ENCODE measurements at regions not wholly inside any gene's neighbourhood (a gene's known extent, or its start where the extent isn't known, plus 50 kb on each side); places are given as distances from the start of the nearest gene placed in this dataset.

DNA sequence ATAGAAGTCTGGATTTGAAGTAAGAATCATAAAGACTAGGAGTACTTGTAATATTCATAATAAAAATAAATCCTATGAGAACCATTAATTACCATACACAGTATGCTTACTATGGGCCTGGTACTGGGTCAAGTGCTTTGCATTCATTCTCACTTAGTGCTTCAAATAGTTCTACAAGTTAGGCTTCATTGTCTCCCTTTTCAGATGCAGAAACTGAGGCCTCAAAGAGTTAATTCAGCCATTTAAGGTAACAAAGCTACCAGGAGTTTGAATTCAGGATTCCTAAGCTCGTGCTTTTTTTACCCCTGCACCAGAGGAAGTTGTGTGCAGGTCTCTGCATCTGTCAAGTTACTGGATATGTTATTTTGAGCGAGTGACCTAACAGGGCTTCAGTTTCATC, 1098.4 kb upstream of the EEF2KMT start:
- in situ Hi-C loops (cut with MboI; ENCODE audit: low sequenced_read_pairs, unreplicated experiment) = no loop called here
- no peak for DNase-seq (ENCODE audit: low spot score)
- TF ChIP-seq, protein P1, sequence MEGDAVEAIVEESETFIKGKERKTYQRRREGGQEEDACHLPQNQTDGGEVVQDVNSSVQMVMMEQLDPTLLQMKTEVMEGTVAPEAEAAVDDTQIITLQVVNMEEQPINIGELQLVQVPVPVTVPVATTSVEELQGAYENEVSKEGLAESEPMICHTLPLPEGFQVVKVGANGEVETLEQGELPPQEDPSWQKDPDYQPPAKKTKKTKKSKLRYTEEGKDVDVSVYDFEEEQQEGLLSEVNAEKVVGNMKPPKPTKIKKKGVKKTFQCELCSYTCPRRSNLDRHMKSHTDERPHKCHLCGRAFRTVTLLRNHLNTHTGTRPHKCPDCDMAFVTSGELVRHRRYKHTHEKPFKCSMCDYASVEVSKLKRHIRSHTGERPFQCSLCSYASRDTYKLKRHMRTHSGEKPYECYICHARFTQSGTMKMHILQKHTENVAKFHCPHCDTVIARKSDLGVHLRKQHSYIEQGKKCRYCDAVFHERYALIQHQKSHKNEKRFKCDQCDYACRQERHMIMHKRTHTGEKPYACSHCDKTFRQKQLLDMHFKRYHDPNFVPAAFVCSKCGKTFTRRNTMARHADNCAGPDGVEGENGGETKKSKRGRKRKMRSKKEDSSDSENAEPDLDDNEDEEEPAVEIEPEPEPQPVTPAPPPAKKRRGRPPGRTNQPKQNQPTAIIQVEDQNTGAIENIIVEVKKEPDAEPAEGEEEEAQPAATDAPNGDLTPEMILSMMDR (IDR thresholded peaks at IDR 0.05; ENCODE audit: borderline replicate concordance, control extremely low read depth, extremely low read depth, insufficient read depth, missing control alignments) = no peak

DNA sequence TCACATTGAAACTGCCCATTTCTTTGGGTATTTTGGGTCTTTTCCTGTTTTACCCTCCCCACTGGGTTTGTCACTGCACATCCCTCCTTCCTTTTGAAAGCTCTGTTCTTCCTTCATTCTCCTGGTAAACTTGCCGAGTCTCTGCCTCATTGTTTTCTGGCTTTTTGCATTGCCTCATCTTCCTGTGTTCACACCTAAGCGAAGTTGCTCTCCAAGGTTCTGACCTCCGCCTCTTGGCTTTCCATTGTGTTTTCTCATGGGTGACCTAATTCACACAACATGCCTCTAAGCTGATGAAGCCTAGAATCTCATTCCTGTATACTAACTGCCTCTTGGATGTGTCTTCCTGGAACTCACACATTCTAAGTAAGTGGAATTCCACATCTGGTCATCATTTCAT, 1096.1 kb upstream of the EEF2KMT start:
- no peak for DNase-seq (ENCODE audit: low spot score)
- in situ Hi-C loops (cut with MboI; ENCODE audit: low sequenced_read_pairs, unreplicated experiment) = no loop called here
- TF ChIP-seq, protein P1 (IDR thresholded peaks at IDR 0.05; ENCODE audit: borderline replicate concordance, control extremely low read depth, extremely low read depth, insufficient read depth, missing control alignments) = no peak

DNA sequence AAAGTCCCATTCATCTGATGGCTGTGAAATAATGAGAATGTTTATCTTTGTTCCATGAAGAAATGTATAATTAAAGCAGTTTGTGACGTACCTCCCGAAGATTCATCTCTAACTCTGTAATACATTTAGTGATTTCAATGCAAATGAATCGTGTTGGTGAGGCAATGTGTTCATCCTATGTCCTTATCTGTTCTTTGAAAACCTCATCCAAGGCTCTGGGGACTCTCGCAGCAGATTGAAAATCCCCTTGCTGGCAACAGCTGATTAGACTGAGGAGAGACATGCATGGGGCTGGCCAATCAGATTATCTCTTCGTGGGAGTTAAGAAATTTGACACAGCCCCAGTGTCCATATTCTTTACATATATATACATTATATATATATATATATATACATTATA, 1095.4 kb upstream of the EEF2KMT start:
- DNase-seq (ENCODE audit: low spot score) = no peak
- TF ChIP-seq, protein P1 (IDR thresholded peaks at IDR 0.05; ENCODE audit: borderline replicate concordance, control extremely low read depth, extremely low read depth, insufficient read depth, missing control alignments) = no peak
- in situ Hi-C loops (cut with MboI; ENCODE audit: low sequenced_read_pairs, unreplicated experiment) = no loop called here

DNA sequence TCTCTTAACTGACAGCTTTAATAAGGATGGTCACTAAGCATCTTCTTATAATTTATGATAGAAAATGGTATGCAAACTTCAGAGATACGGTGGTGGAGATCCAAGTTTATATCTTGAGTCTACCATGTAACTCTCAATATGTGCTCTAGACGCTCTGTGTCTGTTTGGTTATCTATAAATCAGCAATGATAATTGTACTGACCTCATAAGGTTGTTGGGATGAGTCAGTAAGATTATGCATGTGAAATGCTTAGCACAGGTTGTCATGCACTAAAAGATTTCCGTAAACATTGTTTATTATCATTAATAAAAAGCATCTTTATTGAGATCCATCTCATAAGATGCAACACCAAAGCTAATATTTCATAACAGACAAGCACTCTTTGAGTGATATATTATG, 1094.9 kb upstream of the EEF2KMT start:
- in situ Hi-C loops (cut with MboI; ENCODE audit: low sequenced_read_pairs, unreplicated experiment) = no loop called here
- TF ChIP-seq, protein P1 (IDR thresholded peaks at IDR 0.05; ENCODE audit: borderline replicate concordance, control extremely low read depth, extremely low read depth, insufficient read depth, missing control alignments) = no peak
- DNase-seq (ENCODE audit: low spot score) = no peak

DNA sequence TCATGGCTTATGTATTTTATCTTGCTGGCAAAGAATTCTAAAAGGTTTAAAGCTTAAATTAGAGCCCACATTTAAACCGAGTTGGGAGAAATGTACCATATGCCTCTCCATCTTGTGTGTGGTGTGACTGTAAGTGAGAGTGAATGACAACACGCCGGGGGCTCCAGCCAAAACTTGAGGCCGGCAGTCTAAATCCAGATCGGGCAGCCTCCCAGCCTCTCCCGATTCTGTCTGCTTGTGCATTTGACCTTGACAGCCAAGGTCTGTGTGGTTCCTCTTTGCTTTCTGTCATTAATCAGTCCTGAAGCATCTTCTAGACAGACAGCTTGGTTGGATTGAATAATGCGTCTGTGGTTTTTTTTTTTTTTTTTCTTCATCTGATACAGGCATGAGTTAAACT, 1093.2 kb upstream of the EEF2KMT start:
- TF ChIP-seq, protein P1 (IDR thresholded peaks at IDR 0.05; ENCODE audit: borderline replicate concordance, control extremely low read depth, extremely low read depth, insufficient read depth, missing control alignments) = no peak
- in situ Hi-C loops (cut with MboI; ENCODE audit: low sequenced_read_pairs, unreplicated experiment) = no loop called here
- DNase-seq (ENCODE audit: low spot score) = no peak

DNA sequence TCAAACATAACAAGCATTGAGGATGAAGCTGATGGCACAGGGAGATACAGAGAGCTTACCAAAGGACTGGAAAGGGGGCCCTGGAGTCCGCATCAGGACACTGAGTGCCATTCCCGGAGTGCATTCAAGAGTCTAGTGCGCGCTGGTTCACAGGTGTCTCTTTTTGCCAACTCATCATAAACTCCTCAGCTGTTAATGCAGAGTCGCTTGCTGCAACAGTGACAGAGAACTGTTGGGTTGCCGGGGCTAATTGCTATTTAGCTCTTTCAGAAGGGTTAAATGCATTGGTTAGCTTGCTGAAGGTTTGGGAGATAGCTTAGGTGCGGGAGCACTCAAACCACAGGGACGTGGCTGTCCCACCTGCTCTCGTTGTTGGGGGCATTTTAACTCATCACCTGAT, 1091.6 kb upstream of the EEF2KMT start:
- in situ Hi-C loops (cut with MboI; ENCODE audit: low sequenced_read_pairs, unreplicated experiment) = no loop called here
- DNase-seq (ENCODE audit: low spot score) = no peak
- TF ChIP-seq, protein P1 (IDR thresholded peaks at IDR 0.05; ENCODE audit: borderline replicate concordance, control extremely low read depth, extremely low read depth, insufficient read depth, missing control alignments) = no peak

Data from GM13976 (cell line).